MM.1S (cell line): ENCODE measurements at regions not wholly inside any gene's neighbourhood (a gene's known extent, or its start where the extent isn't known, plus 50 kb on each side); places are given as distances from the start of the nearest gene placed in this dataset.

Source experiments
- DNase-seq: peaks from one replicate; pipeline ENCODE4 v3.0.0-alpha.2; 2015
- H2AFZ ChIP-seq: fragments of 300-600 bp; sonication (generic); 2 replicates; pipeline ENCODE4 v1.6.0; 2016; ENCODE audit warnings: antibody characterized with exemption, low read length
- H3F3A ChIP-seq: fragments of 300-600 bp; sonication (generic); 2 replicates; pipeline ENCODE4 v1.6.1; 2016; ENCODE audit warnings: mild to moderate bottlenecking, antibody characterized with exemption, low read length, moderate library complexity, mixed read lengths; ENCODE audit not compliant: insufficient read depth
- H3K27ac ChIP-seq: fragments of 300-600 bp; sonication (generic); 2 replicates; pipeline ENCODE4 v1.5.1; 2016; ENCODE audit warnings: mild to moderate bottlenecking, low read length
- H3K27me3 ChIP-seq: fragments of 300-600 bp; sonication (generic); replicated peaks from 2 replicates; pipeline ENCODE4 v1.6.0; 2016; ENCODE audit warnings: low read length; ENCODE audit not compliant: insufficient read depth
- H3K36me3 ChIP-seq: fragments of 300-600 bp; sonication (generic); replicated peaks from 2 replicates; pipeline ENCODE4 v1.6.1; 2016; ENCODE audit warnings: mild to moderate bottlenecking, low read length, mixed read lengths; ENCODE audit not compliant: insufficient read depth
- H3K4me1 ChIP-seq: fragments of 300-600 bp; sonication (generic); 2 replicates; pipeline ENCODE4 v1.6.1; 2016; ENCODE audit warnings: low read length, mixed read lengths
- H3K4me2 ChIP-seq: fragments of 300-600 bp; sonication (generic); 2 replicates; pipeline ENCODE4 v1.6.0; 2016; ENCODE audit warnings: low read depth, low read length
- H3K4me3 ChIP-seq: fragments of 300-600 bp; sonication (generic); 2 replicates; pipeline ENCODE4 v1.5.1; 2016; ENCODE audit warnings: low read length, mixed read lengths
- H3K79me2 ChIP-seq: fragments of 300-600 bp; sonication (generic); 2 replicates; pipeline ENCODE4 v1.6.1; 2016; ENCODE audit warnings: mixed run types, low read length, mixed read lengths
- H3K9ac ChIP-seq: fragments of 300-600 bp; sonication (generic); 2 replicates; pipeline ENCODE4 v1.6.1; 2016; ENCODE audit warnings: low read length, mixed read lengths
- H3K9me2 ChIP-seq: fragments of 300-600 bp; sonication (generic); replicated peaks from 2 replicates; pipeline ENCODE4 v1.6.1; 2016; ENCODE audit warnings: mild to moderate bottlenecking, low read length, mixed read lengths; ENCODE audit not compliant: insufficient read depth
- H3K9me3 ChIP-seq: fragments of 300-600 bp; sonication (generic); replicated peaks from 2 replicates; pipeline ENCODE4 v1.6.1; 2016; ENCODE audit warnings: mild to moderate bottlenecking, low read length, mixed read lengths; ENCODE audit not compliant: insufficient read depth
- H4K20me1 ChIP-seq: fragments of 300-600 bp; sonication (generic); 2 replicates; pipeline ENCODE4 v1.6.1; 2016; ENCODE audit warnings: mild to moderate bottlenecking, low read length, moderate library complexity, mixed read lengths; ENCODE audit not compliant: insufficient read depth
- CTCF ChIP-seq: fragments of 300-600 bp; sonication (generic); IDR thresholded peaks from 2 replicates; pipeline ENCODE4 v1.5.1; 2016; ENCODE audit warnings: antibody characterized with exemption, low read length, mixed read lengths
- EZH2 ChIP-seq: fragments of 300-600 bp; sonication (generic); optimal IDR thresholded peaks from 2 replicates; pipeline ENCODE3; 2017; ENCODE audit warnings: low read depth, mild to moderate bottlenecking, antibody characterized with exemption, low read length, mixed read lengths
- EZH2phosphoT487 ChIP-seq: fragments of 300-600 bp; sonication (generic); IDR thresholded peaks from 2 replicates; pipeline ENCODE4 v1.6.1; 2018; ENCODE audit warnings: antibody characterized with exemption, low read length

GRCh38 chr1:198399452-198399851 lies 141.0 kb downstream of the ATP6V1G3 start:
- DNase-seq, result no peak
- no peak overlapping the region for H2AFZ ChIP-seq
- peaks cover 7% of the 10 kb centered on the region; the same call in 1 of the 2 replicates for H3K4me1 ChIP-seq
- no peaks in the 10 kb centered on the region for H3K36me3 ChIP-seq
- no peaks in the 10 kb centered on the region for H3K9me3 ChIP-seq
- H3K4me3 ChIP-seq, result no peak overlapping the region
- no peaks in the 10 kb centered on the region for H3K9me2 ChIP-seq
- H3K79me2 ChIP-seq, result no peaks in the 10 kb centered on the region
- no peaks in the 10 kb centered on the region for H3F3A ChIP-seq
- H3K9ac ChIP-seq, result no peak overlapping the region
- no peak for TF ChIP-seq EZH2
- no peaks in the 10 kb centered on the region for H3K27me3 ChIP-seq
- H4K20me1 ChIP-seq, result no peaks in the 10 kb centered on the region
- no peak overlapping the region for H3K27ac ChIP-seq
- no peak overlapping the region for H3K4me2 ChIP-seq

- Histone ChIP-seq H3K9me2 (no peaks in the 10 kb centered on the region), H3K27me3 (no peaks in the 10 kb centered on the region), H3K4me1 (peaks cover 7% of the 10 kb centered on the region; the same call in 1 of the 2 replicates), H3K27ac (no peak overlapping the region), H3F3A (no peaks in the 10 kb centered on the region), H3K4me2 (no peak overlapping the region), H3K4me3 (no peak overlapping the region), H4K20me1 (no peaks in the 10 kb centered on the region), H3K79me2 (no peaks in the 10 kb centered on the region), H2AFZ (no peak overlapping the region), H3K9me3 (no peaks in the 10 kb centered on the region), H3K9ac (no peak overlapping the region), H3K36me3 (no peaks in the 10 kb centered on the region)
- no peak for DNase-seq
- TF ChIP-seq EZH2 (no peak), EZH2phosphoT487 (no peak), CTCF (no peak)
Measured at GRCh38 chr1:198397208-198397808, 143.2 kb downstream of the ATP6V1G3 start.

GRCh38 chr1:198391393-198392020 lies 149.0 kb downstream of the ATP6V1G3 start:
- Histone ChIP-seq H3K27ac (no peak overlapping the region), H3K36me3 (no peaks in the 10 kb centered on the region), H3K4me2 (no peak overlapping the region), H3K4me1 (peaks cover 6% of the 10 kb centered on the region; the same call in 1 of the 2 replicates), H4K20me1 (no peaks in the 10 kb centered on the region), H3K27me3 (no peaks in the 10 kb centered on the region), H3F3A (no peaks in the 10 kb centered on the region), H3K4me3 (no peak overlapping the region), H3K9me3 (no peaks in the 10 kb centered on the region), H3K9me2 (no peaks in the 10 kb centered on the region), H2AFZ (no peak overlapping the region), H3K9ac (no peak overlapping the region), H3K79me2 (no peaks in the 10 kb centered on the region)
- TF ChIP-seq CTCF (no peak), EZH2 (no peak), EZH2phosphoT487 (no peak)
- no peak for DNase-seq

GRCh38 chr1:198387587-198387986 lies 152.9 kb downstream of the ATP6V1G3 start:
- DNase-seq, result no peak
- TF ChIP-seq CTCF (no peak), EZH2 (no peak), EZH2phosphoT487 (no peak)
- H3K4me3 ChIP-seq, result no peak overlapping the region

More at GRCh38 chr1:198387587-198387986, 152.9 kb downstream of the ATP6V1G3 start:
- H3K36me3 ChIP-seq, result no peaks in the 10 kb centered on the region
- no peaks in the 10 kb centered on the region for H4K20me1 ChIP-seq
- H3K9me3 ChIP-seq, result no peaks in the 10 kb centered on the region
- no peaks in the 10 kb centered on the region for H3K27me3 ChIP-seq
- no peak overlapping the region for H2AFZ ChIP-seq
- H3K27ac ChIP-seq, result no peak overlapping the region
- no peak overlapping the region for H3K4me2 ChIP-seq
- H3K79me2 ChIP-seq, result no peaks in the 10 kb centered on the region
- H3F3A ChIP-seq, result no peaks in the 10 kb centered on the region
- no peak overlapping the region for H3K9ac ChIP-seq
- H3K4me1 ChIP-seq, result no peaks in the 10 kb centered on the region
- H3K9me2 ChIP-seq, result no peaks in the 10 kb centered on the region
